ENCODE measurements at regions not wholly inside any gene's neighbourhood (a gene's known extent, or its start where the extent isn't known, plus 50 kb on each side); places are given as distances from the start of the nearest gene placed in this dataset.

DNA sequence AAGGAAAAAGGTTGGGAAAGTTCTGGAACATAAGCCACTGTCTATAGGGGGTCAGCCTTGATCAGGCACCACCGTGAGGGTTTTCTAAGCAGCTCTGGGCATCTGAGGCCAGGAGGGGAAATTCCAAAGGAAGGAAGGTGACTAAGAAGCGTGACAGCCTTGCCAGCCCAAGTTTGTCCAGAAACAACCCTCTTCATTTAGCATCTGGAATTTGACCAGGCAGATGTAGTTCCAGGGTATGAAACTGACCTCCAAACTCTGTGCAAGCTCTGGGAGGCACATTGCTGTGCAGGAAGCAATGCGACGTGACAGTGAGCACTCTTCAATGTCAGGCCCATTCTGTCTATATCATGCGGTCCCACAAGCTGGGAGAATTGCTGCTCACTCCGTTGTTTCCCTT lies 85.4 kb upstream of the TPM1 start:
- H3K27me3 Mint-ChIP-seq = peaks cover 16% of the 10 kb centered on the region
- H3K4me1 Mint-ChIP-seq (ENCODE audit: low read depth) = no peaks in the 10 kb centered on the region
- H3K36me3 Mint-ChIP-seq (ENCODE audit: low read depth) = no peaks in the 10 kb centered on the region
- H3K4me3 Mint-ChIP-seq = no peak overlapping the region
- H3K9me3 Mint-ChIP-seq = no peaks in the 10 kb centered on the region
- H3K27ac Mint-ChIP-seq = no peak overlapping the region
- no peak for DNase-seq

DNA sequence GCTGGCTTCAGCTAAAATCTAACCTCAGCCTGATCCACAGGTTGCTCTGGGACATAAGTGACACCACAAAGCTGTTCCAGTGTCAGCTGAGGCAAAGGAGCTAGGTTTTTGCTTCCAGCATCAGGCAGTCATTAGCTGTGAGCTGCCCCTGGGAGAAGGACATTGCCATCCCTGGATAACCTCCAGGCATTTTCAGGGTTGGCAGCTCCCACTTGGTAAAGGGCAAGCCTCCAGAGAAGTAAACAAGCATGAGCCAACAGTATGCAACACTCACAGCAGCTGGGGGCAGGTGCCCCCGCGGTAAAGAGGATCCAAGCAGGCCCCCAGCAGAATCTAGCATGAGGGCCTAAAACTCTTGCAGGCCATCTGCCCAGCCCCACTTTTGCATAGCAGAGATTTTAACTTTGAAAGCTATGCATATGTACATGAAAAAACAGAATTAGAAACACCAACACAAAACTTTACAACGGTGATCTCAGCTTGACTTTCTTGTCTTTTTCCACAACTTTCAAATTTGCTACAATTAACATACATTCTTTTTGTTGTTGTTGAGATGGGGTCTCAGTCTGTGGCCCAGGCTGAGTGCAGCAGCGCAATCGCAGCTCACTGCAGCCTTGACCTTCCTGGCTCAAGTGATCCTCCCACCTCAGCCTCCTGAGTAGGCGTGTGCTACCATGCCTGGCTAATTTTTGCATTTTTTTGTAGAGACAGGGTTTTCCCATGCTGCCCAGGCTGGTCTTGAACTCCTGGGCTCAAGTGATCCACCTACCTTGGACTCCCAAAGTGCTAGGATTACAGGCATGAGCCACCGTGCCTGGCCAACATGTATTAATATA lies 83.8 kb upstream of the TPM1 start:
- no peak overlapping the region for H3K4me3 Mint-ChIP-seq
- H3K4me1 Mint-ChIP-seq (ENCODE audit: low read depth) = no peaks in the 10 kb centered on the region
- DNase-seq = no peak
- peaks cover 3% of the 10 kb centered on the region for H3K27me3 Mint-ChIP-seq
- no peaks in the 10 kb centered on the region for H3K9me3 Mint-ChIP-seq
- no peaks in the 10 kb centered on the region for H3K36me3 Mint-ChIP-seq (ENCODE audit: low read depth)
- no peak overlapping the region for H3K27ac Mint-ChIP-seq

DNA sequence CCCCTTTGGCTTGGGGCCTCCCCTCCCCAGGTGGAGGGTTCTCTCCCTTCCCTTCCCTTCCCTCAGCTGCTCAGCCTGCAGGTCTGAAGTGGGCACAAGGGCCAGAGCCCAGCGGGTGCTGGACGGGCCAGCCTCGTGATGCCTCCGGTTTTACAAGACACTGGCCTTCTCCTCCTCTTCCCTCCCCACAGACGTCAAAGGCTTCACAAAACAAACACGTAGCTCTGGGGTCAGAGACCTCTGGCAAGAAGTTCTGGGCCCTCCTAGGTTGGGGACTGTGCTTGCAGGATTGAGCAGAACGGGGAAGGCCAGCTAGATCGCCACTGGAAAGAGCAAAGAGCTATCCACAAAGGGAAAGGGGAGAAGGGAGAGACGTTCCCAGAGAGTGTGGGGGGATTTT lies 81.4 kb upstream of the TPM1 start:
- H3K4me3 Mint-ChIP-seq = no peak overlapping the region
- H3K27me3 Mint-ChIP-seq = no peaks in the 10 kb centered on the region
- no peaks in the 10 kb centered on the region for H3K9me3 Mint-ChIP-seq
- H3K36me3 Mint-ChIP-seq (ENCODE audit: low read depth) = no peaks in the 10 kb centered on the region
- no peak for DNase-seq
- H3K4me1 Mint-ChIP-seq (ENCODE audit: low read depth) = no peaks in the 10 kb centered on the region
- no peak overlapping the region for H3K27ac Mint-ChIP-seq

DNA sequence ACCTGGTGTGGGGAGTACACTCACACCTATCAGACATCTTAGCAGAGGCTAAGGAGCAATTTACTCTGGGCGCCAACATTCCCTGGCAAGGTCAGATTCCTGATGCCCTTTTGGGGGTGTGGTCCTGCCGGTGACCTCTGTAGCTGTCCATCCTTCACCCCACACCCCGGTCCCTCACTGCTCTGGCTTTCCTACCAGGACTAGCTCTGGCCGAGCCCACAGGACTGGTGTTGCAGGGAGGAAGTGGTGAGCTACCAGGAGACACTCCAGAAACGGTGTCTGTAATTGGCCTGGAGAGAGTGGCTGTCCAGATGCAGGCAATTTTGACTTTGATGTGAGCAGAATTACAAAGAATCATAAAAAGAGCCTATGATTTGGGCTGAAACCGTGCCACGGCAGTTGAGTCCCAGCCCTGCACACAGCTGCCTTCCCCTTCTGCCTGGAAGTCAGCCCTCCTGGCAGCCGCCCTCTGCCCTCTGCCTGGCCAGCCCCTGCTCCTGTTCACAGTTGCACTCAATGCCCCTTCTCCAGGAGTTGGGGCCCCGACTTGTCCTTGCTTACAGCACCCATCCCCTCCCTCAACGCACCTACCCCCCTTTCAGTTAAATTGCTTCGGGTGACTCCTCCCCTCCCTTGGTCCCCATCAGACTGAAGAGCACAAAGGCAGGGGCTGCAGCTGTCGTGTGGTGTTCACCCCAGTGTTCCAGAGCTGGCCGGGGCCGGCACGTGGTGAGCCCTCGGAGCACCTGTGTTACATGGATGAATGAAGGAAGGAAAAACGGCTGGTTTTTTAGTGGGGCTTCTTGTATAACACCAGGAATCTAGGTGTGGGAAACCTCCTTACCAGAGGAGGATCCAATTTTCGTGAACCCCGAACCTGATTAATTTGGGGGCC lies 80.2 kb upstream of the TPM1 start:
- no peaks in the 10 kb centered on the region for H3K4me1 Mint-ChIP-seq (ENCODE audit: low read depth)
- H3K4me3 Mint-ChIP-seq = no peak overlapping the region
- no peaks in the 10 kb centered on the region for H3K36me3 Mint-ChIP-seq (ENCODE audit: low read depth)
- DNase-seq = no peak
- H3K27me3 Mint-ChIP-seq = no peaks in the 10 kb centered on the region
- H3K9me3 Mint-ChIP-seq = no peaks in the 10 kb centered on the region
- H3K27ac Mint-ChIP-seq = no peak overlapping the region

DNA sequence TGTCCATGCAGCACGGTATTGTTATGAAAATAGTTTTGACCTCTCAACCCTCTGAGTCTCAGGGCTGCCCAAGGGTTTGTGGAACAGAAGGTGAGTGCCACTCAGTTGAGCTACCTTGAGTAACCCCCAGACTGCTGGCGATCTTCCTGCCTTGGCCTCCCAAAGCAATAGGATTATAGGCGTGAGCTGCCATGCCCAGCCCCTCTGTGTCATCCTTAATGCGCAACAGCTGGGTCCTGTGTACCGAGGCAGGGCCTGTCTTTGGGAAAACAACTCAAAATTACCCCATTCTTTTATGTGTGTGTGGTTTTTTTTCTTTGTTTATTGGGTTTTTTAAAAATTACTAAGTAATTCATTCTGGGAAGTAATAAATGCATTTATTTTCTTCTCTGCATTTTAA lies 78.3 kb upstream of the TPM1 start:
- Mint-ChIP-seq H3K27me3 (no peaks in the 10 kb centered on the region), H3K27ac (no peak overlapping the region), H3K4me1 (ENCODE audit: low read depth) (no peaks in the 10 kb centered on the region), H3K36me3 (ENCODE audit: low read depth) (no peaks in the 10 kb centered on the region), H3K9me3 (no peaks in the 10 kb centered on the region), H3K4me3 (no peak overlapping the region)
- no peak for DNase-seq

DNA sequence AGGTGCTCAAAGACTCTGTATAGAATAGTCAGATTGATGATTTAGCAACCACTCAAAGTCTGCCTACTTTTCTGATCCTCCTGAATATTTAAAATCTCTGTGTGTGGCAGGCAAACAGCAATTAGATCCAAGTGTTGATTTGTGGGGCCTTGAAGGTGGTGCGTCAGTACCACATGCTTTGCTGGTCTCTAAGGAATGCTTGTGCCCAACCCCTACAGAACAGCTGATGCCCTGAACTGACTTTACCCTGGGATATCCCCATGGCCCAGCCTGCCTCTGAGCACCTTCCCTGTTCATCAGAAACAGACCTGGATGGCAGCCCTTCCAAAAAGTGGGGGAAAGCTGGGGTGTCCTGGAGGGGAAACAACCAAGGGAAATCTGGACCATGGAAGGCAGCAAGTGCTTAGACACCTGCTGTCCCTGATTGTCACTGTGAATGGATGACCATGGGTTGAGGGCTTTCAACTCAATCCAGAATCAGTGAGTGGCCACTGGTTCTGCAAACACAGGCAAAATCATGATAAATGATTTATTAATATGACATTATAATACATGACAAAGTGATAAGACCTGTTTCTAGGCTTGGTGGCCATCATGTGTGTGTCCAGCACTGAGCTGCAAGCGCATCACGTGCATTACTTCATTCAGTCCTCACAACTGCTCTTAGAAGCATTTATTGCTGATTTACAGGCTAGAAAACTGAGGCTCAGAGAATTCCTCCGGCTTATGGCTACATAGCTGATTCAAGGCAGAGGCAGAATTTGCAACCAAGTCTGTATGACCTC lies 76.1 kb upstream of the TPM1 start:
- no peak overlapping the region for H3K27ac Mint-ChIP-seq
- H3K4me3 Mint-ChIP-seq = no peak overlapping the region
- H3K36me3 Mint-ChIP-seq (ENCODE audit: low read depth) = no peaks in the 10 kb centered on the region
- no peaks in the 10 kb centered on the region for H3K4me1 Mint-ChIP-seq (ENCODE audit: low read depth)
- H3K9me3 Mint-ChIP-seq = no peaks in the 10 kb centered on the region
- DNase-seq = no peak
- no peaks in the 10 kb centered on the region for H3K27me3 Mint-ChIP-seq

DNA sequence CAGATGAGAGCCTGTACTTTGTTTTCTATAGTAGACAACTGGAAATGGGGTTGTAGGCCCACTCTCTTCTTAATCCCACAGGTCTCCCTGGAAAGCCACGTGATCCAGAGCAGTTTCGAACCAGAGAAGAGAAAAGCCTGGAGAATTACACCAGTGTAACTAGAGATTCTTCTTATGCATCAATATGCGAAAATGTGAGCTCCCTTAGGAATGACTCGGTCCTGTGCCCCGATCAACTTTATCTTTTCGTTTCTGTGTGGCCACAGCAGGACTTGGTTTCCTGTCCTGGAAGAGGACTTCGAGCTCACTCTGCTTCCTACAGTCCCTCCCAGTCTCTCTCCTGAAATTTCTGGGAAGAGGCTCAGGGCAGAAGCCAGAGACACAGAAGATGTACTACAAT lies 73.8 kb upstream of the TPM1 start:
- no peaks in the 10 kb centered on the region for H3K9me3 Mint-ChIP-seq
- H3K27me3 Mint-ChIP-seq = no peaks in the 10 kb centered on the region
- H3K4me3 Mint-ChIP-seq = no peak overlapping the region
- H3K4me1 Mint-ChIP-seq (ENCODE audit: low read depth) = no peaks in the 10 kb centered on the region
- no peak overlapping the region for H3K27ac Mint-ChIP-seq
- DNase-seq = no peak
- no peaks in the 10 kb centered on the region for H3K36me3 Mint-ChIP-seq (ENCODE audit: low read depth)

DNA sequence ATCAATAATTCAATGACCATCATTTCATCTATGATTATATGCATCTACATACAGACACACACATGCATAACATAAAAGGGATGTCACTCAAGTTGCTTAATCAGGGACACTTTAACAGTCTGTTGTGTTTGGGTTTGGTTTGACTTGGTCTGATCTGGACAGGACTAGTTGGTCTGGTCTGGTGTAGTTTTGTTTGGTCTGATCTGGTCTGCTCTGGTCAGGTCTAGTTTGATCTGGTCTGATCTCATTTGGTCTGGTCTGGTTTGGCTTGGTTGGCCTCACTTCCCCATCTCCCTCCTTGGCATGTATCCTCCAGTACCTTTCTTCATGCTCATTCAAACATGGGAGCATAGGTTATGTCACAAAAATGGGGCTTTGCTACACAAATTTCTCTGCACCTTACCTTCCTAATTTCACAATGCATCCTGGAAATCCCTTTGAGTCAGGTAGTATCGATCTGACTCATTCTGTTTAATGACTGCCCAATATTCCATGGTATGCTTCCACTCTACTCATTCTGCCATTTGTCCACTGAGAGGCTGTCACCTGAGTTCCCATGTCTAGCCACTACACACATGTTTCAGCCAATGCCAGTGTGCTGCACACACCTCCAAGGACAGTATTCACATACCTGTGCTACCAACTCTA lies 73.0 kb upstream of the TPM1 start:
- no peak overlapping the region for H3K27ac Mint-ChIP-seq
- no peaks in the 10 kb centered on the region for H3K4me1 Mint-ChIP-seq (ENCODE audit: low read depth)
- no peak for DNase-seq
- no peaks in the 10 kb centered on the region for H3K9me3 Mint-ChIP-seq
- H3K4me3 Mint-ChIP-seq = no peak overlapping the region
- no peaks in the 10 kb centered on the region for H3K36me3 Mint-ChIP-seq (ENCODE audit: low read depth)
- H3K27me3 Mint-ChIP-seq = no peaks in the 10 kb centered on the region

DNA sequence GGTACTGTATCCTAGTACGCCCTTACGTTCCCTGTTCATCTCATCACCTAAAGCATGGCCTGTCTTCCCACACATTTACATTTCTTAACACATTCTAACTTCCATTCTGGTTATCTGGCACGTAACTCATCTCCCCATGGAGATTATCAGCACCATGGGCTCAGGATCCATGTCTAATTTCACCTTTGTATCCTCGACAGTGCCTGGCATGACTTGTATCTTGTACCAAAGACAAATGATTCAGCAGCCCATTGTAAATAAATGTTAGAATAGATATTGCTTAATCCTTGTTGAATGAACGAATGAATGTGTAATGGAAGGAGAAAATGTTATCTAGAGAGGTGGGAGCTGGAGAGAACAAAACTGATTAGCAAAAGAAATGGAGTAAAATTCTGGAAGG lies 69.7 kb upstream of the TPM1 start:
- Mint-ChIP-seq H3K36me3 (ENCODE audit: low read depth) (no peaks in the 10 kb centered on the region), H3K27ac (no peak overlapping the region), H3K9me3 (no peaks in the 10 kb centered on the region), H3K4me1 (ENCODE audit: low read depth) (no peaks in the 10 kb centered on the region), H3K27me3 (no peaks in the 10 kb centered on the region), H3K4me3 (no peak overlapping the region)
- DNase-seq = no peak

DNA sequence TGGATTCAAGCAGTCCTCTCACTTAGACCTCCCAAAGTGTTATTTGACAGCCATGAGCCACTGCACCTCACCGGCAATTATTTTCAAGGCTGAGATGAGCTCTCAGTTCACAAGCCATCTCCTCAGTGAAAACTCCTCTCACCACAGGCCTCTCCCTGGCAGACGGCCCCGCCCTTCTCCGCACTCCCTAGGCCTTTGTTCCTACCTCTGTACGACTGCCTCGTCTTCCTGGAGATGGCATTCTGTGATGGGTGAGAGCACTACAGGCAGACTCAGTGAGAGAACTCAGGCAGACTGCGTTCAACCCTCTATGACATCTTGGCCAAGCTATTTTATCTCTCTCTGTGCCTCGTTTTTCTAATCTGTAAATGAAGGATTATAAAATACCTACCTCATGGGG lies 67.0 kb upstream of the TPM1 start:
- no peak overlapping the region for H3K4me3 Mint-ChIP-seq
- DNase-seq = no peak
- H3K9me3 Mint-ChIP-seq = no peaks in the 10 kb centered on the region
- no peaks in the 10 kb centered on the region for H3K4me1 Mint-ChIP-seq (ENCODE audit: low read depth)
- H3K27ac Mint-ChIP-seq = no peak overlapping the region
- H3K36me3 Mint-ChIP-seq (ENCODE audit: low read depth) = no peaks in the 10 kb centered on the region
- H3K27me3 Mint-ChIP-seq = peaks cover 9% of the 10 kb centered on the region

DNA sequence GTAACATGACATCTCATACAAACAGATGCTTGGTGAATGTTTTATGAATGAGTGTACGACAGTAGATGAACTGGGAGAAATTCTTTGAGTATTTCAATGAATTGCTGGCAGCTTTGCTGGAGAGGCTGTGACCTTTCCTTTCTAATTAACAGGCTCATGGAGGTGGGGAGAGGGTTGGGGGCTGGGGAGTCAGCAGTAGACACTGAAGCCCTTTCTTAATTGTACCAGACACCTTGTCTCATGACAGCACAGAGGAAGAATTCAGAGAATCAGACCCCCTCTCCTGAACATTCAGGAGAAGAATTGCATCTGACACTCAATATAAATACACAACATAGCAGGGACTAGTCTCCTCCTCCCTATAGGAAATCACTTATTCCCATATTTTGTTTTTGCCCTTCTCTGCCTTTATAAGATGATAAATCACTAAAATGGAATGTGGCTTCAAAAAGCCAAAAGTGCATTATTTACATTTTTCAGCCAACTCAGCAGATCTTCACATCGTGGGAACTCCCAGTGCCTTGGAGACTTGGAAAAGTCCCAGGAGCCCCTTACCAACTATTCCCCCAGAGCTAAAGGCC lies 66.2 kb upstream of the TPM1 start:
- no peaks in the 10 kb centered on the region for H3K9me3 Mint-ChIP-seq
- no peaks in the 10 kb centered on the region for H3K4me1 Mint-ChIP-seq (ENCODE audit: low read depth)

DNA sequence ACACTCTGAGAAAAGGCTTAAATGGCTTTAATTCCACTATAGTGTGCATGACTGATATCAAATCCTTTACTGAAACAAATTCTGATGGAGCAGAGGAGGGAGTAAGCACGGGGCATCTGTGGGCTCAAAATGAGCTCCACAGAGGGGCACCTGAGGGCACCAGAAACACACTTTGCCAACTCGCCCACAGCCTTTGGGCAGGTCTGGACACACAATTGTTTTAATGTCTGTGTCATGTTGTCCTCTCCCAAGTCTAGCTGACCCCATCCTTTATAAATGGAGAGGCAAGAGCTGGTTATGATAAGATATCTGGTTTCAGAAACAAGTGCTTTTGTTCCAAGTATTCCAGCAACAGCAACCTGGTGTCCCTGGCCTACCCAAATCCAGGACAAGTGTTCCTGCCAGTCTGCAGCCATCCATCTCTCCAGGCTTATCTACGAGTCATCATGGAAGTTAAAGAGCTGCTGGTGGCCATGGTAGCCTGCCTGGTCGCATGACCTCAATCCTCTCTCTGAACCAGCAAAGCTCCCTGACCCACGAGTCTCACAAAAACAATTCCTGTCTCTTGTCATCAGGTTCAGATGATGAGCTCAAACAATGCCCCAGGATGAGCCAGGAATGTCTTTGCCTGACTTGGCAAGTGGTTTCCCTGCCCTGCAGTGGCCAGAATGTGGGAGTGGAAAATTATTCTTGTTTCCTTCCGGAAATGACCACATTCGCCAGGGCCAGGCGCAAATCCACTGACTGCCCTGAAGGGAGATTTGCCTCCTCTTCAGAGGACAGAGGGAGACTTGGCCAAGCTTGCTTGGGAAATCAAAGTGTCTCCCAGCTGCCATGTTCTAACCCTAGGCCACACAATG lies 64.4 kb upstream of the TPM1 start:
- DNase-seq = no peak
- Mint-ChIP-seq H3K4me1 (ENCODE audit: low read depth) (no peaks in the 10 kb centered on the region), H3K36me3 (ENCODE audit: low read depth) (no peaks in the 10 kb centered on the region), H3K4me3 (no peak overlapping the region), H3K27ac (no peak overlapping the region), H3K27me3 (peaks cover 9% of the 10 kb centered on the region), H3K9me3 (no peaks in the 10 kb centered on the region)

More for the DNA sequence above, 66.2 kb upstream of the TPM1 start:
- DNase-seq = no peak
- Mint-ChIP-seq H3K27me3 (peaks cover 9% of the 10 kb centered on the region), H3K27ac (no peak overlapping the region), H3K4me3 (no peak overlapping the region), H3K36me3 (ENCODE audit: low read depth) (no peaks in the 10 kb centered on the region)

DNA sequence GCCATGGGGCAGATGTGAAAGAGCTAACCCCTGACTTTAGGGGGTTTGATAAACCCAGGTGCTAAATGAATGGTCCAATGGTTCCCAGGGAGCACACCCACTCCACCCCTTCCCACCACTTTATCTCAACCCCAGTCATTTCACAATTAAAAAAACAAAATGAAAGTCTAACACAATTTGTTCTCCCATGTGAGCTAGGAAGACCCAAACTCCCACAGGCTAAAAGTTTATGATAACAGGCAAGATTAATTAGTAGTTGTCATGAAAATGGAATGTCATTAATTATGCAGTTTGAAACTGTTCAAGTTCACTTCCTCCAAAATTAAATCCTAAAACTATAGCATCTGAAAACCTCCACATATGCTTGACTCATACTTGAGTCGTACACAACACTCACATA lies 63.3 kb upstream of the TPM1 start:
- H3K9me3 Mint-ChIP-seq = no peaks in the 10 kb centered on the region
- H3K36me3 Mint-ChIP-seq (ENCODE audit: low read depth) = no peaks in the 10 kb centered on the region

More for the DNA sequence above, 63.3 kb upstream of the TPM1 start:
- Mint-ChIP-seq H3K27ac (no peak overlapping the region), H3K27me3 (peaks cover 18% of the 10 kb centered on the region), H3K4me1 (ENCODE audit: low read depth) (no peaks in the 10 kb centered on the region), H3K4me3 (no peak overlapping the region)
- DNase-seq = no peak

All from activated T-cell treated with anti-CD3 and anti-CD28 coated beads, Interleukin-2, amount 50 U/mL, for 24 hours (primary cell).